Keratinocyte (primary cell): ENCODE measurements at regions not wholly inside any gene's neighbourhood (a gene's known extent, or its start where the extent isn't known, plus 50 kb on each side); places are given as distances from the start of the nearest gene placed in this dataset.

ENCODE experiments used
- DNase-seq: peaks from one replicate; pipeline ENCODE4 v3.0.0-alpha.2; 2011; ENCODE audit warnings: low read depth, missing footprints, low spot score
- FAIRE-seq: peaks from 2 replicates; lab custom pipeline; 2011; peaks lifted over from hg19 to GRCh38; lab: Jason Lieb, UNC
- H2AFZ ChIP-seq: 2 replicates; pipeline ENCODE4 v1.6.0; 2012; ENCODE audit warnings: low read length, control low read depth, inconsistent platforms; ENCODE audit not compliant: control insufficient read depth
- H3K27ac ChIP-seq: 2 replicates; pipeline ENCODE4 v1.5.1; 2011; ENCODE audit warnings: low read length; ENCODE audit not compliant: control insufficient read depth, insufficient read depth
- H3K27me3 ChIP-seq: 3 replicates; pipeline ENCODE4 v1.6.0; 2011; ENCODE audit warnings: low read length; ENCODE audit not compliant: control insufficient read depth, insufficient read depth; ENCODE audit errors: extremely low read depth
- H3K36me3 ChIP-seq, 2 experiments: 2 replicates in 1 of 2; 3 replicates in 1 of 2; pipeline ENCODE4 v1.5.1; 2011; ENCODE audit warnings: low read length in 2 of 2, mild to moderate bottlenecking in 1 of 2; ENCODE audit not compliant: control insufficient read depth in 2 of 2, insufficient read depth in 2 of 2; ENCODE audit errors: extremely low read depth in 1 of 2
- H3K4me1 ChIP-seq: 3 replicates; pipeline ENCODE4 v1.5.1; 2011; ENCODE audit warnings: low read length; ENCODE audit not compliant: control insufficient read depth, insufficient read depth; ENCODE audit errors: extremely low read depth
- H3K4me2 ChIP-seq: 3 replicates; pipeline ENCODE4 v1.6.0; 2011; ENCODE audit warnings: low read depth, low read length; ENCODE audit not compliant: control insufficient read depth, insufficient read depth; ENCODE audit errors: extremely low read depth
- H3K4me3 ChIP-seq, 3 experiments: fragments of 200-600 bp in 1 of 3; sonication (generic) in 1 of 3; 2 replicates in 2 of 3; 3 replicates in 1 of 3; pipeline ENCODE4 v1.5.1; 2011 to 2016; ENCODE audit warnings: low read length in 3 of 3, mild to moderate bottlenecking in 3 of 3, control low read depth in 2 of 3, inconsistent platforms in 1 of 3, low read depth in 1 of 3, mixed read lengths in 1 of 3, mixed run types in 1 of 3, moderate library complexity in 1 of 3; ENCODE audit not compliant: control insufficient read depth in 2 of 3, insufficient read depth in 2 of 3; ENCODE audit errors: extremely low read depth in 1 of 3
- H3K79me2 ChIP-seq: 2 replicates; pipeline ENCODE4 v1.6.0; 2012; ENCODE audit warnings: low read length; ENCODE audit not compliant: control insufficient read depth, insufficient read depth
- H3K9ac ChIP-seq: 3 replicates; pipeline ENCODE4 v1.6.0; 2011; ENCODE audit warnings: low read length; ENCODE audit not compliant: control insufficient read depth, insufficient read depth; ENCODE audit errors: extremely low read depth
- H3K9me1 ChIP-seq: 3 replicates; pipeline ENCODE4 v1.6.0; 2011; ENCODE audit warnings: low read length; ENCODE audit not compliant: control insufficient read depth, insufficient read depth; ENCODE audit errors: extremely low read depth
- H3K9me3 ChIP-seq: 2 replicates; pipeline ENCODE4 v1.5.1; 2012; ENCODE audit warnings: low read depth, low read length; ENCODE audit not compliant: control insufficient read depth
- H4K20me1 ChIP-seq: 3 replicates; pipeline ENCODE4 v1.6.0; 2011; ENCODE audit warnings: low read length; ENCODE audit not compliant: control insufficient read depth, insufficient read depth; ENCODE audit errors: extremely low read depth
- CTCF ChIP-seq, 3 experiments: IDR thresholded peaks in 1 of 3; conservative IDR thresholded peaks in 1 of 3; optimal IDR thresholded peaks in 1 of 3; 2 replicates in 2 of 3; 3 replicates in 1 of 3; pipeline versions ENCODE3 to v1.5.1; 2011; ENCODE audit warnings: low read length in 3 of 3, mild to moderate bottlenecking in 3 of 3, moderate library complexity in 2 of 3, control low read depth in 1 of 3, inconsistent platforms in 1 of 3; ENCODE audit not compliant: insufficient read depth in 2 of 3; ENCODE audit errors: extremely low read depth in 1 of 3
- EZH2 ChIP-seq: IDR thresholded peaks from one replicate; pipeline ENCODE4 v1.6.1; 2012; ENCODE audit warnings: inconsistent platforms, mild to moderate bottlenecking, low read length, moderate library complexity
- dilution Hi-C: fragments of 300-500 bp; cut with MboI; formaldehyde crosslinking; loops from one replicate; pipeline ENCODE4 v1.7.0; 2020; ENCODE audit warnings: low sequenced_read_pairs; ENCODE audit not compliant: extremely low pct_ligation_motif_present

DNA sequence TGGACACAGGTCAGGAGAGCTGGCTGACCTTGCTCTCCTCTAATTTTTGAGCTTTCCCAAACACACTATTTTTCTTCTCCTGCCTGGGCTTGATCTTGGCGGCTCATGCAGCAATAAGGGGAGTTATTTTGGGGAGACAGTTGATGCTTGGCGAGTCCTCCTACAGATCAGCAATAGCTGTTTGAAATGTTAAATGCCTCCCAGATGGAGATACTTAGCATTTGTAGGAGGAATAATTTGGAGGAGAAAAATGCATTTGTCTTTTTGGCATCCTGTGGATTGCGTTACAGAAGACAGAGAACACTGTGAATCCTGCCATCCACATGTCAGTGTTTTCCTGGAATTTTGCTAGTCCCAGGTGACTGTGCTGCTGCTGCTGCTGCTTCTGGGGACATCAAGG, 328.0 kb upstream of the XYLT1 start:
- no peak for FAIRE-seq
- peaks cover 2% of the 10 kb centered on the region for H3K4me1 ChIP-seq
- no peaks in the 10 kb centered on the region for H3K9me3 ChIP-seq
- no peak overlapping the region for H3K4me3 ChIP-seq
- H3K27ac ChIP-seq: no peak overlapping the region
- no peak overlapping the region for H3K4me2 ChIP-seq
- no peak overlapping the region for H3K9ac ChIP-seq
- no peaks in the 10 kb centered on the region for H3K79me2 ChIP-seq
- dilution Hi-C loops: no loop called here
- no peaks in the 10 kb centered on the region for H4K20me1 ChIP-seq
- H3K27me3 ChIP-seq: no peaks in the 10 kb centered on the region
- TF ChIP-seq EZH2 (no peak), CTCF (optimal IDR thresholded peaks at IDR 0.05 in 1 of 3, IDR thresholded peaks at IDR 0.05 in 1 of 3, conservative IDR thresholded peaks at IDR 0.05 in 1 of 3; ENCODE audit: extremely low read depth in 1 of 3, insufficient read depth in 2 of 3, low read length in 3 of 3) (no peak)
- H2AFZ ChIP-seq: no peak overlapping the region
- no peaks in the 10 kb centered on the region for H3K9me1 ChIP-seq
- no peaks in the 10 kb centered on the region for H3K36me3 ChIP-seq
- no peak for DNase-seq

GRCh38 chr16:17793354-17793753, 322.6 kb upstream of the XYLT1 start:
- dilution Hi-C loops: no loop called here

More at GRCh38 chr16:17793354-17793753, 322.6 kb upstream of the XYLT1 start:
- no peak for DNase-seq
- no peaks in the 10 kb centered on the region for H3K27me3 ChIP-seq
- H3K9ac ChIP-seq: no peak overlapping the region
- TF ChIP-seq CTCF (optimal IDR thresholded peaks at IDR 0.05 in 1 of 3, IDR thresholded peaks at IDR 0.05 in 1 of 3, conservative IDR thresholded peaks at IDR 0.05 in 1 of 3; ENCODE audit: extremely low read depth in 1 of 3, insufficient read depth in 2 of 3, low read length in 3 of 3): no peak
- no peak for TF ChIP-seq EZH2
- H3K79me2 ChIP-seq: no peaks in the 10 kb centered on the region
- H2AFZ ChIP-seq: no peak overlapping the region
- FAIRE-seq: no peak
- H3K4me3 ChIP-seq: no peak overlapping the region
- no peaks in the 10 kb centered on the region for H3K36me3 ChIP-seq
- no peaks in the 10 kb centered on the region for H3K4me1 ChIP-seq
- H3K9me1 ChIP-seq: no peaks in the 10 kb centered on the region
- no peaks in the 10 kb centered on the region for H4K20me1 ChIP-seq
- H3K27ac ChIP-seq: no peak overlapping the region
- H3K9me3 ChIP-seq: no peaks in the 10 kb centered on the region
- H3K4me2 ChIP-seq: no peak overlapping the region
